ENCODE measurements at regions not wholly inside any gene's neighbourhood (a gene's known extent, or its start where the extent isn't known, plus 50 kb on each side); places are given as distances from the start of the nearest gene placed in this dataset.
"Not testable (repeated sequence)": the region's sequence is repeated elsewhere in the genome, so short reads cannot be mapped to it uniquely, and the experiment has no call there.

DNA sequence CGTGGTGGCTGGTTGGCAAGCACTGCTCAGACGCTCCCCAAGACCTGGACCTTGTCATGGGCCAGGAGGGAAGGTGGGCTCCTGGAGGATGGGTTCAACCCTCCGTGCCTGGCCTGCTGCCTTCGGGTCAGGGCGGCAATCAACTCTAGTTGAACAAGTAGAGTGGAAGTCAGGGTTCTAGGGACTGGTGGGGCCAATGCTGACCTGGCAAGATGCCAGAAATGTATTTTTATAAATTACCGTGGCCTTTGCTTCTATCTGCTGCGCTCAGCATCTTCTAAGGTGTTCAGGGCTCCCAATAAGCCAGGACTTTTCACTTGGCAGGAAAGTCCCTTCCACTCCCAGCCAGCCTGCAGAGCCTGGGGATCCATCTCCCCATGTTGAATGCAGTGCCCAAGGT lies 207.1 kb upstream of the N4BP1 start:
- no peak for DNase-seq

DNA sequence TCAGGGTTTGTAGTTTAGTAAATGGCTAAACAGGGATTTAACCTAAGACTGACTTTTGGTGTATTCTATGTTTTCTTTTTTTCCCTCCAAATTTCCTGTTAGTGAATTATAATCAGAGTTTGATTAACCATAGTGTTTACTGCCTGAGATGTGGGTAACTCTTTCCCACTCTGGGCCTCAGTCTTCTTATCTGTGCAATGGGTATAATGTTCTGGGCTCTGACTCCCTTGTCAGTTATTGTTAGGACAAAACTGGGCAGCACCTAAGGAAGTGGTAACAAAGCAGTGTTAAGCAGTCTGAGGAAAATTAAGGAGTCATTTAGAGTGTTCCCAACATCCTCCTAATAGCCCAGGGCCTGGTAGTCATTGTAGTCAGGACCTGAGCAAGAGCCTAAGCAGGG lies 206.4 kb upstream of the N4BP1 start:
- no peak for DNase-seq

DNA sequence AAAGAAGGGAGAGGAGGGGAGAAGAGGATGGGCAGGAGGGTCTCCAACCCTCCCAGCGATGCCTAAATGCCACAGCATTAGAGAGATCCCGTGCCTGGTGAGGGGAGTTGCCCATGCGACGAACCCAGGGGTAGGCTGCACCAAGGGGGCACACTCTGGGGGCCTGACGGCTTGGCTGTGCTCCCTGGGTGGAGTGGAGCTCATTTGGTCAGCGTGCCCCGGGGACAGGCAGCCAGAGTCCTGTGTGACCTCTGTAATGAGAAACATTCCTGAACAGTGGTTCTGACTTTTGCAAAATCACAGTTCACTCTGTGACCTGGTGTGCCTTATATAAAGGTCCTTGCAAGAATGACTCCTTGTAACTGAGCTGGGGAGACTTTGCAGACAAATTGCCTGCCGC lies 205.0 kb upstream of the N4BP1 start:
- DNase-seq: no peak

DNA sequence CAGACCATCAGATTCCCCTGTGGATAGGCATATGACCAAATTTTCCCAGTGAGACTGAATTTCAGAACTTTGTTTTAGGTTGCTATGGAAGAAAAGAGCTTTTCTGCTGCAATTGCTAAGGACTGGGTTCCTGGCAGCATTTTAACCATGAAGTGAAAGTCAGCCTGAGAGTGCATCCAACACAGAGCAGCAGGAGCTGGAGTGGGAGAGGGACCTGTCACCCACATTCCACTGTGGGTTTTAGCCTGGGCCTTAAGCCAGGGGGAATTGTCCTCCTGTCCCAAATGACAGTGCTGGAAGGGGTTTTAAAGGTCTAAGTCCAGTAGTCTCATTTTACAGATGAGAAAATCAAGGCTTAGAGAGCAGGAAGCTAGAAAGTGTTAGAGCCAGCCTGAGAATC lies 203.5 kb upstream of the N4BP1 start:
- DNase-seq: no peak

DNA sequence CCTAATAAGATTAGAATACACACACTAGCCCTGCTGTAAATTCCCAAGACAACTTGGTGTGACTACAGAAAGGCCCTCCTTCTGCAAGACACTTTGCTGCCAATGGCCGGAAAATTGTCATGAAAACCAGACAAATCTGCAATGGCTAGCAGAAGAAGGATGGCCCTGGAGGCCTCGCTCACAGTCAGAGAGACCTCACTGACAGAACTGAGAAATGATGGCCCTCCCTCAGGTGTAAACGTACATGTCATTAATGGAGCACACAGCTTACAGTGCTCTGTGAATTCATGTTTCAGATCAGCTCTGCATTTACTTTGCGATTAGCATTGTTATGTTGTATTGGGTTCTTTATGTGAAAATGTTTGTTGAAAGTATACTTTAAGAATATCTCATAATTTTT lies 202.9 kb upstream of the N4BP1 start:
- no peak for DNase-seq

DNA sequence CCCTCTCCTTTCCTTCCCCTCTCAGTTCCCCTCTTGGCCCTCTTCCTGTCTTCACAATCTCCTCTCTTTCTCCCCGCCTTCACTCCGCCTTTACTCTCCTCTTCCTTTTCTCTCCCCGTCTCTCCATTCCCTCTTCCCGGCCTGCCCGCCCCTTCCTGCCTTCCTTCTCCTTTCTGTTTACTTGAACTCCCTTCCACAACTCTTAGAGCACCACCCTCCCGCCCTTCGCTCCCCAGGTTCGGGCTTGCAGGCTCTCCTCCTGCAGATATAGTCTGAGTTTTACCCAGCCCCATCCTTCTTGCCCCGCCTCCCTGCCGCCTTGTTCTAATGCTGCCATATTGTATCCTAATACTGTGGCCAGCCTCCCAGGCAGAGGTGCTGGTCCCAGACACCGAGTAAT lies 201.5 kb upstream of the N4BP1 start:
- no peak for DNase-seq

DNA sequence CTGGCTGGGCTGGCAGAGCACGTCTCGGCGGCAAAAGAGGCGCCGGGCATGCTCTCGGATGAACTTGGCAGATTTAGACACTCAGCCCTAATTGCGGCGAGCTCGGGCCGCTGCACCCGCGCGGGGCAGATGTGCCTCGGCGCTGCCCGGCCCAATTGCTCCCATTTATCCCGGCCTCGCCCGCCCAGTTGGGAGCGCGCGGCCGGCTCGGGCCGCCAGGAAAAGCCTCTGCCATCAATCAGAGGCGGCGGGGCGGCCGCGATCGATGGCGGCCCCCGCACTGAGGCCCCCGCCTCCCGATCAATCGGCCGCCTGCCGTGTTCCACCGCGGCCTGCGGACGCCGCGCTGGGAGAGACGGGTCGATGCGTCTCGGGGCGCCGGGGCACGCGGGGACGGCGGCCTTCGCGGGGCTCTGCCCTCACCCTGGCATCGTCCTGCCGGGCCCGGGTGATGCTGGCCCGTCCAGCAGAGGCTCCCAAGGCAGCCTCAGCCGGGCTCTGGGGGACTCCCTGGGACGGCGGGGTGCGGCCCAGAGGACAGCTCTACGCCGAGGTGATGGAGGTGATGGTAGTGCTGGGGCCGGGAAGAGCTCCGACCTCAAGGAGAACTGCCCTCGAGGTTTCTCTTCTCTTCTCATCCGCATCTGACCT lies 200.9 kb upstream of the N4BP1 start:
- no peak for DNase-seq

DNA sequence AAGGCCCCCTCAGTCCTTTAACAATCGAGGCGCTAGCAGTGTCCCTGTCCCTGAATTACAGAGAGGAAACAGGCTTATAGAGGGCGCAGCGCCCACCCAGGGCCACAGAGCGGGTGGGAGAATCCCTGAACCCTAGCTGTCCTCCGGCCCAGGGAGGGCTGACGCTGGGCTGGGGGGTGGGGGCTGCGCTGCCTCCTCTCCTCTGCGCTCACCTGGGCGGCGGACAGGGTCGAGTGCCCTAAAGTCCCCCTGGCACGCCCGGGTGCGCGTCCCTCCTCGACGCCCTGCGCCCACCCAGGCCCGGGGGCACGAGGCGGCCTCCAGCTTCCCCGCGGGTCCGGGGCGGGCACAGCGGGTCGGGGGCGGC lies 200.4 kb upstream of the N4BP1 start:
- DNase-seq: no peak

DNA sequence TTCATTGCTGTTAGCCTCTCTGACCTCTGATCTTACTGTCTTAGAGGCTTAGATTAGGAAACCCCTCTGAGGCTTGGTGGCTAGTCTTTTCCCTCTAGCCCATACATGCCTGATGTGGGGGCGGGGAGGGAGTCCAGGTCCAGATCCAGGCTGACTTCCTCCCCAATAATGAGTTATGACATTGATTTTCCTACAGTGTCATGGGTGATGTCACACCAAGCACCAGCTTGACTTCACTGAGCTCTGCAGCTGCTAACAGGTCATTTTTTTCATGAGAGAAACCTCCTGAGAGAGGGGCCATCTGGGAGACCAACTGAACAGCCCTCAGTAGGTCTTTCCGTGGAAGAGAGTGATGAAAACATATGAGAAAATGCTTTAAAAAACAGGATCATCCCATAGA lies 180.2 kb upstream of the N4BP1 start:
- DNase-seq: no peak

DNA sequence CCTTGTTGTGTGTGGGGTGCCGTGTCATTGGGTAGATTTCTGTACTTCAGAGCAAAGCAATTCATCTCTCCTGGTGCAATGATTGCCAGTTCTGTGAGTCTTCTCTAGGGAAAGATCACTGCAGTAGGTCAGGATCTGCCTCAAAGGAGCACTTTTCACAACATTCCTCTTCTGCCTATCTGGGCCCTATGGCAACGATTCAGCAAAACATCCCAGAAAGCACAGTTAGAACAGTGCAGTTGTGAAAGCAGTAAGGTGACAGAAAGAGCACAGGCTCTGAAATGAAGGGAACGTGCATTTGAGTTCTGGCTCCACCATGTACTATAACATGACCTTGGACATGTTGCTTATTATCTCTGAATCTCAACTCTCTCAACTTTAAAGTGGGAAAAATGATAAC lies 178.5 kb upstream of the N4BP1 start:
- DNase-seq: no peak

DNA sequence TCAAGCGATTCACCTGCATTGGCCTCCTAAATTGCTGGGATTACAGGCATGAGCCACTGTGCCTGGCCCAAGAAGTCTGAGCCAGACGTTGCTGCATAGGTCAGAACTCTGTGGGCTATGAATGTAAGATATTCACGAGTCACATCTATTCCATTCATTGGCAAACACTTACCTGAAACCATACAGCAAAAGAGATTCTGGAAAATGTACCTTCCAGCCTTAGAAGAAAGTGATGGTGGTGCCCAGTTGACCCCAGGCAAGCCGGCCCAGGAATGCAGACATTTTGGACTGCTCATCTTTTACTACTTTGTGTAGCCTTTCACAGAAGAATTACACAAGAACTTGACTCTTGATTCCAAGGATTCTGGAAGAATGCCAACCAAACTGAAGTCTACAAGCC lies 135.6 kb upstream of the N4BP1 start:
- DNase-seq: no peak

DNA sequence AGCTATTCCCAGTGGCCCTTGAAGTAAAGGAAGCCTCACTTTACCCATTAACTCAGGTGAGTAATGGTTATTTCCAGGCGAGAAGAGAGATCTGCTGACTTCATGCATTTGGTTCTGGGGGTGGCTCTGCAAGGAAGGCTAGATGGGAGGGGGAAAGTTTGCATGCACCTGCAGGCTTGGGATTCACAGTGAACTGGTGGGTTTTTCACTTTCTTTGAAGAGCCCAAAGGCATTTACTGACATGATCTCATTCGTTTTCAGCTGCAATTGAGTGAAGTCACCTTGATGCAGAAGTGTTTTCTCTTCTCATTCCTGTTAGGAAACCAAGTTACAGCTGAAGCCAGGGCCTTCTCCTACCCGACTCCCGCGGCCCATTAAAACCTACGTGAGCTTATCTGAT lies 131.0 kb upstream of the N4BP1 start:
- no peak for DNase-seq

DNA sequence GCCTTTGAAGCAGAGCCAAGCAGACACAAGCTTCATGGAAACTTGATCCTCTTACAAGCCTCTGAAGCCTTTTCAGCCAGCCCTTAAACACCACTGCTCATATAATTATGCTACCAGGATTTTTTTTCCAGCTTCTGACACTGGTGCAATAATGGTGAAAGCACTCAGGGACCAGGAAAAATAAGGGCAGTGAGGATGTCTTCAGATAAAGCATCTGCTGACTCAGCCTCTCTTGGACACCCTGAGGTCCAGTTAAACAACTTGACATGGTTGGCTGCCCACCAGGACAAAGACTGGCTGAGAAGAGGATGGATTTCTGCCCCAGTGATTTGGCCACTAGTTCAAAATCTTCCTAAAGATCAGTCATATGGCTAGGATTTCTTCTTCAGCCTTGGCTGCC lies 124.2 kb upstream of the N4BP1 start:
- DNase-seq: peak; percentile 2

DNA sequence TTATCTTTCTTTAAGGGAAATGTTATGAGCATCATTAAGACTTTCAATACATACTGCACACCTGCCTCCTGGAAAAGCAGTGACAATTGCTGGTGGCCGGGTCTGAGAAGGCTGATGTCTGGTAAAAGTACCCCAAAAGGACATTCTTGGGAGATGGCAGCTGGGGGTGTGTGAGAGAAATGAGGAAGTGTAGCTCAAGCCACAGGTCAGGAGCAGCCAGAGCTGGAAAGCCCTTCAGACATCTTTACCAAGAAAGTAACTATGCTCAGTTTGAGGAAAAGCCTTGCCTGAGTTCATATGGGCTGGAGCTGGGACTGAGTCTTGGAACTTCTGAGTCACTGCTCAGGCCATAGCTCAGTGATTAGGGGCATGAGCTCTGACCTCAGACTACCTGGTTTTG lies 94.7 kb upstream of the N4BP1 start:
- no peak for DNase-seq

DNA sequence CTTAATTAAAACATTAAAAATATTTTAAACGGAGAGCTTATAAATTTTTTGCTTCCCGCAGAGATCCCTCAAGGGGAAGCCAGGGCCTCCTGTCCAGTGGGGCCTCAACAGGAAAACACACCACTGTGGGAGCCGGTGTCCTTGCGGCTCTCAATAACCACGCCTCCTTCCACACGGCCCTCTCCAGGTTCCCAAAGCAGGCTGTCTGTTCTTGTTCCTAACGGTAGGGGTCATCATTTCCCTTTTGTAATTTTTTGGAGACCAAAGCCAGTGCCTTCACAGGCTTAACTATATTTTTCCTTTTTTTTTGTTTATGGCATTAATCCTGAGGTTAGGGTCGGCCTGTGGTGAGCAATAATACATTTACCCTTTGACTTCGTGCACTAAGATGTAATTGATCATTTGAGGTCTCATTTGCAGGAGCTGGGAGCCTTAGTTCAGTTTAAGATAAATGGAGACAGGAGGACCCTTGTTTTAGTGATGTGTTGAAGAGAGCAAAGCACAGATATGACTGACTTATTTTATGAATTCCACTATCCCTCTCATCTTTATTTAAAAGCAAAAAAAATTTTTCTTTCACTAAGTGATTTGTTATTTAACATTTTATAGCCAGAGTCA lies 77.5 kb upstream of the N4BP1 start:
- DNase-seq: peak; percentile 67

DNA sequence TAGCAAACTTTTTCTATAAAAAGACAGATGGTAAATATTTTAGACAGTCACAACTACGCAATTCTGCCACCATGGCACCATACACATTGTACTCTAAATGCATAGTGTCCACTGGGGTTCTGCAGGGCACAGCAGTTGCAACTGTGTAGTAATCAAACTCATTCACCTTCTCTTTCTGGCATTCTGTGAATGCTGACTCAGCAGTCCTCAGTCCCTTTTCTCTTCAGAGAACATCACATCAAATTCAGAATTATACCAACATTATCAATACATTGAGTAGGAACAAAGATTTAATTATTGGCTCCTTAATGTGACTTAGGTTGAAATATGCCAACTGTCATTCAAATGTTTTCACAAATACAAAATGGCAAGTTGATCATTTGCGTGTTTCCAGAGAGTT lies 74.2 kb upstream of the N4BP1 start:
- no peak for DNase-seq

DNA sequence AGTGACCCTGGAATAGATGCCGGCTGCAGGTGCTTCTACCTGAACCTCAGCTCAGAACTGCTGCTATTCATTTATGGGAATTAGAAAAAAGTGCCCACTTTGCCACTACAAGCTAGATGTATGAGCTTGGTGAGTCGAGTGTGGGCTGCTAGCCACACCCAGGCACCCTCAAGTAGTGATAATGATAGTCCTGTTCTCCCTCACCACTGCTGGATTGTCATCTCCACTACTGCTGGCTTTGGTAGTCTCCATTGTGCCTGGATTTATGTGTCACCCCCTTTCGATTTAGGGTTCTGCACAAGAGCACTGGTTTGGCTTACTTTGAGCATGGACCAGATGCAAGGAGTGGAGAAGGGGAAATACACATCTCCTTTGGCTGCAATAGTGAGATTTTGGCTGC lies 73.0 kb upstream of the N4BP1 start:
- DNase-seq: no peak

DNA sequence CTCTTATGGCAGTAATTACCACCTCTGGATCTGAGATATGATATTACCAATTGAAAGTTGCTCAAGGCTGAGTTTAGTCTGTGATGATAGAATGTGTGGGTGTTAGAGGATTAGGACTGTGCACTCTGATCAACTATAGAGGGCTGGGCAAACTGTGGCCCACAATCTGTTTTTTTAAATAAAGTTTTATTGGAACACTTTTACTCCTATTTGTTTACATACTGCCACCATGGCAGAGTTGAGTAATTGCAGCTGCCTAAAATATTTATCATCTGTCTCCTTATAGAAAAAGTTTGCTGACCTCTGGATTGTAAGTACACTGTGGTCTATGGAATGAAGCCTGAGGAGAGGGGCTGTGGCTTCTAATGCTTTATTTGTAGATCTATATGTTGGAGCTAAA lies 71.5 kb upstream of the N4BP1 start:
- DNase-seq: no peak

DNA sequence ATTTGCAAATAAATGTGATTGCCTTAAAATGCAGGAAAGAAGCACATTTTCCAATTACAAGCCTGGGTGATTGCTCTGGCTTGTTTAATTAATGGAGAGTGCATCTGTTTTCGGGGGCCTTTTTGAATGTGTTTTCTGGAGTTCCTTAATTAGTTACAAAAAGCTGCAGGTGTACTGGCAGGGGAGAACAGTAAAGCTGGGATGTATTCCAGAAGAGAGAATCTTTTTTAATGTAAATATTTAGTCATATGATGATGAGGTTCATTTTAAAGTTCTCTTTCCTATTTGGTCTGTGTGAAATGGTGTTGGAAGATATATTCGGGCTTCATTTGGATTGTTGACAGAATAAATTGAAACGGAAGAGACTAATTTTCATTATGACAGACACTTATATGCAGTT lies 70.9 kb upstream of the N4BP1 start:
- DNase-seq: no peak

DNA sequence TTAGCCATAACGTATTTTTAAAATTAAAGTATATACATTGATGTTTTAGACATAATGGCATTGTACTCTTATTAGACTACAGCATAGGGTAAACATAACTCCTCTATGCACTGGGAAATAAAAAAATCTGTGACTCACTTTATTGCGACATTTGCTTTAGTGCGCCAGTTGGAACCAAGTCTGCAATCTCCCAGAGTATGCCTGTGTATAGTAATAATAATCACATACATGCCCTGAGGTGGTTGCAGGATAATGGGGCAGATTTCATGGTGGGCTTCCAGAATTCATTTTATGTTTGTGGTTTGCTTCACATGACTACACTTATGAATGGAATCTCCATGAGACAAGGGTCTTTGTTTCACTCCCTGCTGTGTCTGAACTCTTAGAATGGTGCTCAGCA lies 66.9 kb upstream of the N4BP1 start:
- DNase-seq: no peak

DNA sequence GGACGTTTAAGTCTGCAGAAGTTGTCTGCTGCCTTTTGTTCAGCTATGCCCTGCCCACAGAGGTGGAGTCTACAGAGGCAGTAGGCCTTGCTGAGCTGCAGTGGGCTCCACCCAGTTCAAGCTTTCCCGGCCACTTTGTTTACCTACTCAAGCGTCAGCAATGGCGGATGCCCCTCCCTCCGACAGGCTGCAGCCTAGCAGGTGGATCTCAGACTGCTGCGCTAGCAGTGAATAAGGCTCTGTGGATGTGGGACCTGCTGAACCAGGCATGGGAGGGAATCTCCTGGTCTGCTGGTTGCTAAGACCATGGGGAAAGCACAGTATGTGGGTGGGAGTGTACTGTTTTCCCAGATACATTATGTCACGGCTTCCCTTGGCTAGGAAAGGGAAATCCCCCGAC lies 58.2 kb upstream of the N4BP1 start:
- DNase-seq: not testable (repeated sequence)

DNA sequence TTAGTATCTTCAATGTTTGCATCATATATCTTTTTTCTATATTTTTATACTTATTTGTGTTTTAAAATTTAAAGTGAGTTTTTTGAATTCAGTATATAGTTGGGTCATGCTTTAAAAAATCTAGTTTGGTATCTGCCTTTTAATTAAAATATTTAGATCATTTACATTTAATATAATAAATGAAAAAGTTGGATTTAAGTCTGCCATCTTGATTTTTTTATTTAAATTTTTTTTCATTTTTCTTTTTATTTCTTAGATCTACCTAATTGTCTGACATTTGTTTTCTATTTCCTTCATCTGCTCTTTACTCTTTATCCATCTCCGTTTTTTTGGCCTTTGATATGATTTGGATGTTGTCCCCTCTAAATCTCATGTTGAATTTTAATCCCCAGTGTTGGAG lies 50.0 kb upstream of the N4BP1 start:
- no peak for DNase-seq

Data from NCI-H2227 treated with DMSO at 0.1 percent for 48 hours (cell line).